Calu3 (cell line): ENCODE measurements at regions not wholly inside any gene's neighbourhood (a gene's known extent, or its start where the extent isn't known, plus 50 kb on each side); places are given as distances from the start of the nearest gene placed in this dataset.

Source experiments
- BruUV-seq: library from RNA; stranded (reverse); fragments of 400-500 nt; replicated peaks from 2 replicates; lab custom pipeline; 2021; lab: Mats Ljungman, UMichigan
- CTCF ChIA-PET: fragments of 300-600 bp; sonication (Branson Sonifier 250); formaldehyde crosslinking; loops from one replicate; lab custom pipeline; 2022; ENCODE audit warnings: antibody characterized with exemption; lab: Charles Lee
- DNase-seq: peaks from one replicate; pipeline ENCODE4 v3.0.0; 2022
- H3K27ac Mint-ChIP-seq: one replicate; pipeline ENCODE4 v1.8.0; 2022; ENCODE audit warnings: mixed read lengths; ENCODE audit not compliant: unreplicated experiment
- H3K27me3 Mint-ChIP-seq: one replicate; pipeline ENCODE4 v1.8.0; 2022; ENCODE audit warnings: mixed read lengths; ENCODE audit not compliant: unreplicated experiment
- H3K36me3 Mint-ChIP-seq: one replicate; pipeline ENCODE4 v1.8.0; 2022; ENCODE audit warnings: mild to moderate bottlenecking, moderate library complexity, mixed read lengths; ENCODE audit not compliant: insufficient read depth, unreplicated experiment
- H3K4me1 Mint-ChIP-seq: one replicate; pipeline ENCODE4 v1.8.0; 2022; ENCODE audit warnings: mild to moderate bottlenecking, low read depth, mixed read lengths; ENCODE audit not compliant: unreplicated experiment
- H3K4me3 Mint-ChIP-seq: one replicate; pipeline ENCODE4 v1.8.0; 2022; ENCODE audit warnings: mild to moderate bottlenecking, low read depth, moderate library complexity, mixed read lengths; ENCODE audit not compliant: unreplicated experiment
- H3K9me3 Mint-ChIP-seq: one replicate; pipeline ENCODE4 v1.8.0; 2022; ENCODE audit warnings: low read depth, mixed read lengths; ENCODE audit not compliant: unreplicated experiment
- CTCF ChIP-seq: fragments of 200-600 bp; IDR thresholded peaks from one replicate; pipeline ENCODE4 v1.8.0; 2022; ENCODE audit warnings: antibody characterized with exemption; ENCODE audit not compliant: unreplicated experiment
- intact Hi-C: fragments of 100-400 bp; cut with micrococcal nuclease; formaldehyde crosslinking; loops from one replicate; pipeline ENCODE4 v1.10.0; 2022; ENCODE audit not compliant: unreplicated experiment

DNA sequence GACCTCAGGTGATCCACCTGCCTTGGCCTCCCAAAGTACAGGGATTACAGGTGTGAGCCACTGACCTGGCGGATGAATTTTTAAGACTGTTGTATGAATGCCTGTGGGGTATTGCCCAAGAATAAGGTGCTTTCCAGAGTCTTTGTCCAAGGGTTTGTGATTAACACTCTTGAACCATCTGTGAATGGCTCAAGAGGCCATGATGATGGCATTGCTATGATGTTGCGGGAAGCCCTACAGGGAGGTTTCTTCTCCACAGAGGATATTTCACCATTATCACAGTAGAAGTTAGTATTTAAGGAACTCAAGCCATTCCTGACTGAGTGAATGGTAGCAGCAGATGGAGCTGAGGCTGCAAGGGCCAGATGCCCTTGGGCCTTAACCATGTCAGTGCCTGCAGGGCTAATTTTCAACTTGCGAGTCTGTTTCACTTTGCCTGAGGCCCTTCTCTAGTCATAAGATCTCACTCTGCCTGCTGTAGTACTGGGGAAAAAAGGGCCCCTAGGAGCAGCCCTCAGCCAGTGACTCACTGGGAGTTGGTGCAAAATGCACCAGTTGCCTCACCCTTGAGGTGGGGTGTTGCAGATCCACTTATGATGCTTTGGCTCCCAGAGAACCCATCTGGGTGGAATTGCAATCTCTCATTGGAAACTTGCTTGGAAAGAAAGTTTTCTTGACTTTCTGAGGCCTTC, 108.6 kb upstream of the FLRT2 start:
- intact Hi-C loops = no loop called here
- H3K36me3 Mint-ChIP-seq = peaks cover 5% of the 10 kb centered on the region
- H3K4me1 Mint-ChIP-seq = no peaks in the 10 kb centered on the region
- BruUV-seq = no TSS peak
- no peak overlapping the region for H3K27ac Mint-ChIP-seq
- no peak for TF ChIP-seq CTCF
- CTCF ChIA-PET = no interaction called here
- no peaks in the 10 kb centered on the region for H3K27me3 Mint-ChIP-seq
- peaks cover 10% of the 10 kb centered on the region for H3K9me3 Mint-ChIP-seq
- H3K4me3 Mint-ChIP-seq = no peak overlapping the region
- DNase-seq = no peak

DNA sequence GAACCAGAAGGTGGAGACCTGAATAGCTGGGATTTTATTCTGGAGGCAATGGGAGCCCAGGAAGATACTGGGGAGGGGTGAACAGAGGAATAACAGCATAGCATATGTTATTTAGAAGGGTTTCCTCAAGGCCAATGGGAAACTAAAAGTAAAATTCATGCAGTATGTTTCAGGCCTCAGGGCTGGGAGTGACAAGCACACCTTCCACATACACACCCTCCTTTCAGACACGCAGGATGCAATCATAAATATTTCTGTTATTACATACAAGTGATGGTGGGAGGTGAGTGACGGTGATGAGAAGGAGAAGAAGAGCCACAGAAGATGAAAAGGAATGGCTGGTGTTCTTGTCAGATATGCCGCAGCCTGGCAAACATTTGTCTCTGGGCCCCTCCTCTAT, 106.1 kb upstream of the FLRT2 start:
- no peak for DNase-seq
- TF ChIP-seq CTCF = no peak
- no peak overlapping the region for H3K27ac Mint-ChIP-seq
- BruUV-seq = no TSS peak
- H3K9me3 Mint-ChIP-seq = peaks cover 13% of the 10 kb centered on the region
- H3K4me3 Mint-ChIP-seq = no peak overlapping the region
- no peaks in the 10 kb centered on the region for H3K27me3 Mint-ChIP-seq
- intact Hi-C loops = no loop called here
- H3K4me1 Mint-ChIP-seq = no peaks in the 10 kb centered on the region
- CTCF ChIA-PET = no interaction called here
- no peaks in the 10 kb centered on the region for H3K36me3 Mint-ChIP-seq

GRCh38 chr14:85425507-85425906, 104.4 kb upstream of the FLRT2 start:
- TF ChIP-seq CTCF = no peak
- H3K4me3 Mint-ChIP-seq = no peak overlapping the region
- no peak for DNase-seq
- H3K4me1 Mint-ChIP-seq = no peaks in the 10 kb centered on the region
- H3K36me3 Mint-ChIP-seq = no peaks in the 10 kb centered on the region
- peaks cover 14% of the 10 kb centered on the region for H3K9me3 Mint-ChIP-seq
- intact Hi-C loops = no loop called here
- no peak overlapping the region for H3K27ac Mint-ChIP-seq
- no TSS peak for BruUV-seq
- CTCF ChIA-PET = no interaction called here
- H3K27me3 Mint-ChIP-seq = no peaks in the 10 kb centered on the region

DNA sequence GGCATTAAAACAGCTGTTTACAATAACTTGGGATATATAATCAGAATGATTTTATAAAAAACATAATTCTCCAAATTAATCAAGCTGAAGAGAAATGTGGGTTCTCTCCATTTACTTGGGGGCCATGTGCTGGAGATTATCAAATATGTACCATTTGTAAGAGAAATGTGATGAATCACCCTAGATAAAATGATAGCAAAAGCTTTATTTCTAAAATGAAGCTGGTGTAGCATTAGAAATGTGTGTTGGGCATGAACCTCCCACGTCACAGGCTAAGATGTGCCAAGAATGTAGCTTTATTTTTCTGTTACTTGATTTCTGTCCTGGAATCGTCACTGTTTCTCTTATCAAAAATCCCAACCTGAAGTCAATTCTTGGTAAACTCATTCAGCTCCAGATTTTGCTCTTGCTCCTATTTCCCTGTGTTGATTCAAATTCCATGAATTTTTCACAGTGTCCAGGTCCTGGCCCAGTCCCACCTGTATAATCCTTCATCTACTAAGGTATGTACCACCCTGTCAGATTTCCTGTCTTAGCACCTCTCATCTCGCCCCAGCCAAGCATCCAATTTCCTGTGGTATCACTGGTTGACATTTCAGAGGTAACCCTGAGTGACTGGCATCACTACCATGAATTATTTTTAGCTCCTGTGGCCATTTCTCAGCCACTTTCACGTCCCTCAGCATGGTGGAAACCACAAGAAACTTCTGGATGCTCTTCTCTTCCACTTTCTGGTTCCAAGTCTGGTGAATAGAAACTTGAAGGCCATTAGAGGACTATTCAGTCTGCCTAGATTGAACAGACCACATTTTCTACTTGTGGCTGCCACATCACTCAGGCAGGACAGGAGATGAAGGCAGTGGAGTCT, 103.6 kb upstream of the FLRT2 start:
- CTCF ChIA-PET = no interaction called here
- no peak for TF ChIP-seq CTCF
- H3K4me3 Mint-ChIP-seq = no peak overlapping the region

More for the DNA sequence above, 103.6 kb upstream of the FLRT2 start:
- H3K36me3 Mint-ChIP-seq = no peaks in the 10 kb centered on the region
- H3K27me3 Mint-ChIP-seq = no peaks in the 10 kb centered on the region
- H3K4me1 Mint-ChIP-seq = no peaks in the 10 kb centered on the region
- peaks cover 14% of the 10 kb centered on the region for H3K9me3 Mint-ChIP-seq
- BruUV-seq = no TSS peak
- H3K27ac Mint-ChIP-seq = no peak overlapping the region
- intact Hi-C loops = no loop called here
- no peak for DNase-seq
